ENCODE measurements at regions not wholly inside any gene's neighbourhood (a gene's known extent, or its start where the extent isn't known, plus 50 kb on each side); places are given as distances from the start of the nearest gene placed in this dataset.
"Not testable (repeated sequence)": the region's sequence is repeated elsewhere in the genome, so short reads cannot be mapped to it uniquely, and the experiment has no call there.

GRCh38 chr11:48902153-48902450, 81.6 kb downstream of the TRIM51G start:
- H3K27ac ChIP-seq; H3K36me3 ChIP-seq; H3K27me3 ChIP-seq (ENCODE audit: low read depth); H3K4me3 ChIP-seq; DNase-seq; H3K4me1 ChIP-seq; intact Hi-C loops (cut with DNase I); H3K9me3 ChIP-seq; ATAC-seq: not testable (repeated sequence)

GRCh38 chr11:48901381-48902152, 82.1 kb downstream of the TRIM51G start:
- ATAC-seq; H3K27ac ChIP-seq; H3K4me3 ChIP-seq; H3K4me1 ChIP-seq; intact Hi-C loops (cut with DNase I); H3K27me3 ChIP-seq (ENCODE audit: low read depth); H3K36me3 ChIP-seq; H3K9me3 ChIP-seq: not testable (repeated sequence)
- peak; percentile 23 for DNase-seq

GRCh38 chr11:48900801-48901181, 82.9 kb downstream of the TRIM51G start:
- ATAC-seq = not testable (repeated sequence)
- DNase-seq = peak; percentile 24

GRCh38 chr11:48900131-48900800, 83.4 kb downstream of the TRIM51G start:
- no peak for TF ChIP-seq CTCF (IDR thresholded peaks at IDR 0.05)
- intact Hi-C loops (cut with DNase I) = no loop called here
- no peaks in the 10 kb centered on the region for H3K27me3 ChIP-seq (ENCODE audit: low read depth)
- DNase-seq (peak; percentile 35), ATAC-seq (no peak)
- no peaks in the 10 kb centered on the region for H3K9me3 ChIP-seq
- no peaks in the 10 kb centered on the region for H3K4me1 ChIP-seq
- H3K4me3 ChIP-seq = no peak overlapping the region
- H3K27ac ChIP-seq = no peak overlapping the region
- no peaks in the 10 kb centered on the region for H3K36me3 ChIP-seq

More at GRCh38 chr11:48900801-48901181, 82.9 kb downstream of the TRIM51G start:
- H3K27me3 ChIP-seq (ENCODE audit: low read depth); intact Hi-C loops (cut with DNase I); H3K27ac ChIP-seq; H3K9me3 ChIP-seq; H3K4me3 ChIP-seq; H3K4me1 ChIP-seq; H3K36me3 ChIP-seq: not testable (repeated sequence)

- H3K36me3 ChIP-seq = no peaks in the 10 kb centered on the region
- DNase-seq (peak; percentile 24), ATAC-seq (no peak)
- H3K27me3 ChIP-seq (ENCODE audit: low read depth) = no peaks in the 10 kb centered on the region
- no peak for TF ChIP-seq CTCF (IDR thresholded peaks at IDR 0.05)
- intact Hi-C loops (cut with DNase I) = no loop called here
- no peaks in the 10 kb centered on the region for H3K4me1 ChIP-seq
- H3K27ac ChIP-seq = no peak overlapping the region
- no peaks in the 10 kb centered on the region for H3K9me3 ChIP-seq
- no peak overlapping the region for H3K4me3 ChIP-seq
These were observed 103.7 kb downstream of the TRIM51G start for GRCh38 chr11:48880021-48880441.

- TF ChIP-seq CTCF (IDR thresholded peaks at IDR 0.05) = no peak
- Histone ChIP-seq H3K9me3 (no peaks in the 10 kb centered on the region), H3K27me3 (ENCODE audit: low read depth) (no peaks in the 10 kb centered on the region), H3K4me3 (no peak overlapping the region), H3K36me3 (no peaks in the 10 kb centered on the region), H3K4me1 (no peaks in the 10 kb centered on the region), H3K27ac (no peak overlapping the region)
- ATAC-seq = no peak
- DNase-seq = no peak
- intact Hi-C loops (cut with DNase I) = no loop called here
These were observed 104.4 kb downstream of the TRIM51G start for GRCh38 chr11:48879256-48879655.
